LNCaP clone FGC (cell line): ENCODE measurements at regions not wholly inside any gene's neighbourhood (a gene's known extent, or its start where the extent isn't known, plus 50 kb on each side); places are given as distances from the start of the nearest gene placed in this dataset.

Source experiments
- DNase-seq: peaks from one replicate; pipeline ENCODE4 v3.0.0-alpha.2; 2011; ENCODE audit warnings: low read depth
- H3K4me3 ChIP-seq: 2 replicates; pipeline ENCODE4 v1.5.1; 2011; ENCODE audit warnings: mild to moderate bottlenecking, low read depth, low read length, control low read depth
- TF ChIP-seq, protein P1 (sequence below): IDR thresholded peaks from 2 replicates; pipeline ENCODE4 v1.5.1; 2012; ENCODE audit warnings: mild to moderate bottlenecking; ENCODE audit not compliant: control insufficient read depth, insufficient read depth; ENCODE audit errors: extremely low read depth

DNA sequence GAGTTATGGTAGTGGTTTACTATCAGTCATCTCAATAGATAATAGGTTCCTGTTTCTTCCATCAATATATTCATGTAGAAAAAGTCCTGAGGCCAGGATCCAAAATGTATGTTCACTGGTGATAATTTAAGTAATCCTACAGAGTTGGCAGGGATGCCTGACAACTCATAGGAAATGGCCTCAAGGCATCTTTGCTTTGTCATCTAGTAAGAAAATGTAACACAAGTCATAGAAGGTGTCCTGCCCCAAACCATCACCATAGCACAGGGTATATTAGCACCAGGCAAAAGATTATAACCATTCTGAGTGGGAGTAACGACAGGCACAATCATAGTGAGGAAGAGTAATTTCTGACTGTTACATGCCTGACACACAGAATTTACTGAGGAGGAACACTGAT lies 257.0 kb downstream of the TMEM167A start:
- DNase-seq = no peak
- TF ChIP-seq, protein P1, sequence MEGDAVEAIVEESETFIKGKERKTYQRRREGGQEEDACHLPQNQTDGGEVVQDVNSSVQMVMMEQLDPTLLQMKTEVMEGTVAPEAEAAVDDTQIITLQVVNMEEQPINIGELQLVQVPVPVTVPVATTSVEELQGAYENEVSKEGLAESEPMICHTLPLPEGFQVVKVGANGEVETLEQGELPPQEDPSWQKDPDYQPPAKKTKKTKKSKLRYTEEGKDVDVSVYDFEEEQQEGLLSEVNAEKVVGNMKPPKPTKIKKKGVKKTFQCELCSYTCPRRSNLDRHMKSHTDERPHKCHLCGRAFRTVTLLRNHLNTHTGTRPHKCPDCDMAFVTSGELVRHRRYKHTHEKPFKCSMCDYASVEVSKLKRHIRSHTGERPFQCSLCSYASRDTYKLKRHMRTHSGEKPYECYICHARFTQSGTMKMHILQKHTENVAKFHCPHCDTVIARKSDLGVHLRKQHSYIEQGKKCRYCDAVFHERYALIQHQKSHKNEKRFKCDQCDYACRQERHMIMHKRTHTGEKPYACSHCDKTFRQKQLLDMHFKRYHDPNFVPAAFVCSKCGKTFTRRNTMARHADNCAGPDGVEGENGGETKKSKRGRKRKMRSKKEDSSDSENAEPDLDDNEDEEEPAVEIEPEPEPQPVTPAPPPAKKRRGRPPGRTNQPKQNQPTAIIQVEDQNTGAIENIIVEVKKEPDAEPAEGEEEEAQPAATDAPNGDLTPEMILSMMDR = no peak
- H3K4me3 ChIP-seq = no peak overlapping the region

DNA sequence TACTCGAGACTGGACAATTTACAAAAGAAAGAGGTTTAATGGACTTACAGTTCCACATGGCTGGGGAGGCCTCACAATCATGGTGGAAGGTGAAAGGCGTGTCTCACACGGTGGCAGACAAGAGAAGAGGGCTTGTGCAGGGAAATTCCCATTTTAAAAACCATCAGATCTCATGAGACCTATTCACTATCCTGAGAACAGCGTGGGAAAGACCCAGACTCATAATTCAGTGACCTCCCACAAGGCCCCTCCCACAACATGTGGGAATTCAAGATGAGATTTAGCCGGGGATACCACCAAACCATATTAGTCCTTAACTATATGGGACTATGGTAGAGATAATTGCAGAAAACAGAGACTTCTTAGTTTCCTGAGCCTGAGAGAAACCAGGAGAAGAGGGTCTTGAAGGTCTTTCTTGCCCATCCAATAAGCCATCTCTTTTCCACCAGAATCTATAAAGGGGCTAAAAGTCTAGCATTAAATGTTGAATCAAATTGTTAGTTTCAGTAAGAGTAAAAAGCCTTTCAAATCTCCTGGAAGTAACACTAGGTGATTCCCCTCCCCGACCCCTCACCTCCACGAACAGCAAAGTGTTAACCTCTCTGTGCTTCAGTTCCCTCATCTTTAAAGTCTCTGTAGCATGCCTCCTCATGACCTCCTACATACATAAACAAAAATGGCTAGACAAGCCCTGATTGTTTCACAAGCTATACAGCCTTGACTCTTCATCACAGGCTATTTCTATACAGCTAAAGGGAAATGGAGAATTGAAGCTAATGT lies 259.1 kb downstream of the TMEM167A start:
- TF ChIP-seq, protein P1 = no peak
- no peak for DNase-seq
- H3K4me3 ChIP-seq = no peak overlapping the region

DNA sequence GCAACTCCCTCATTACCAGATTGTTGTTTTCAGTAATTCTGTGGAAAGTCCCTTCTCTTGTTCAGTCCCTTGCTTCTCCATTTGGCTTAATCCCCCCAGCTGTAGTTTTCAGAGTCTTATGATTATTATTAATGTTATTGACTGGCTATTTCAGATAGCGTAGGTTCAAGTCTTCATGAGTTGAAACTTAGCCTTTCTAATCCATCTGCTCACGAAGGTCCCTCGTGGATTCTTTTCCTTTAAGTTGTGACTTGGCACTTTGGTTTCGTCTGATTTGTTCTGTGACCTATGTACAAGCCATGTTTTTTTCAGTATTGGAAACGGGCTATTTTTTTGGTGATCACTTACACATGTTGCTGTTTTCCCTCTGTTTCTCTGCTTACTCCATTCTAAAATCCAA lies 260.3 kb downstream of the TMEM167A start:
- H3K4me3 ChIP-seq = no peak overlapping the region
- no peak for DNase-seq
- TF ChIP-seq, protein P1 = no peak

DNA sequence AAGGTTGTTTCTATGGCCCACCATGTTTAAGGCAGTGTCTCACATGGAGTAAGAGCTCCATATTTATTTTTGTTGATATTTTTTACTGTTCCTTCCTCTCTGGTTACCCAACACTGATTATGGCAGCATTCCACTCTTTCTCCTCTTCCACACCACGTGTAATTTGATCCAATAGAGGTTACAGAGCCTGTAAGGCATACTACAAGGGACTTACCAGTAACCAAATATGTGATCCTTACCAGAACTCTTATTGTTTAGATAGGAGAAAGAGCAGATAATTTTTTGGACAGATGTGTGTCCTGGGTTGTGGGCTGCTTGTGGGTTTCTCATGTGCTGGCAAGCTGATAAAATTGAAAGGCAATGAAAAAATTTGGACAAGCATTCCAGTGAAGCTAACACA lies 261.3 kb downstream of the TMEM167A start:
- no peak overlapping the region for H3K4me3 ChIP-seq
- TF ChIP-seq, protein P1 = no peak
- no peak for DNase-seq

DNA sequence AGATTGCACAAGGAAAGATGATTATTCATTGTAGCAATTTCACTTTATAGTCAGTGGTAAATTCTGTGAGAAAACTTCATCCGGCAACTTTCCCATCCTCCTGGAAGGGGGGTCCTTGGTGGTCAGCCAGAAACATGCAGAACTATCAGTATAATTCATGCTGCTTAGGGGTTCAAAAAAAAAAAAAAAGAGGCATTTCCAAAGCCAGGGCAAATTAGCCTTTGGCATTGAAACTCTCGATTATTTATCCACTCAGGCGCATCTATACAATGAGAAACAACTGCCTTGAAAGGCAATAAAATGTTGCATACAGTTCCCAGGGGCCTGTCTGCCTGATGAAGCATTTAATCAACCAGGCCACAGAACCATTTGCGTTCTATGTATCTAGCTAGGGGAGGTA lies 263.3 kb downstream of the TMEM167A start:
- DNase-seq = no peak
- TF ChIP-seq, protein P1 = no peak
- H3K4me3 ChIP-seq = no peak overlapping the region

DNA sequence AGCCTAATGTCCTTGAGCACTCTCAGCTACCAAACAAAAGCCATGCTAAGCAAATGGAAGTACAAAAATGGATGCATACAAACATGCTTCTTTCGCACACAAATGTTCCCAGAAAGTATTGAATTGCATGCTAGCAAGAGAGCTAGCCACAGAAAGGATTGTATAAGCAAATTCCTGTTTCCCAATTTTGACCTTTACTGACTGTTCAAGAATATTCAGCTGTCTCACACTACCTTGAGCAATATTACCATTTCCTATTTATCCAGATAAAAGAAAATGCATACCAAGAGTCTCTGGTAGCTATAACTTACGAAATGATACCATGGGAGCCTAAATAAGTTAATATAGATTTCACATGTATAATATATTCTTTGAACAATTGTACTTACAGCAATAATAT lies 264.6 kb downstream of the TMEM167A start:
- H3K4me3 ChIP-seq = no peak overlapping the region
- DNase-seq = no peak
- TF ChIP-seq, protein P1 = no peak

DNA sequence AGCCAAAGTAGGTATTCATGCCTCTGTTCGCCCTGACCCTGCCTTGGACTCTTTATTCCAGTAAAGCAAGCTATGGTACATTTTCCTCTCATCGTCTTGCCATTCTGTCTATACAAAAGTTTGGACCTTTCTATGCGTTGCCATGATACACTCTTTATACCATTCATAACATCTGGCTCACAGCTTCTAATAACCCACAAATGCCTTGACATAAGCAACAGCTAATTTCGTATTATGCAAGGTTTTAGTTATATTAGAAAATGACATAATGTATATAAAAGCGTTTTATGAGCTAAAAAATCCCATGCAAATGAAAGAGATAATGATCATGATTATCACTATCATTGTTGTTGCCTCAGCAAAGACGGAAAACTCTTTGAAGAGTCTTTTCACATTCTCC lies 265.7 kb downstream of the TMEM167A start:
- TF ChIP-seq, protein P1 = no peak
- DNase-seq = no peak
- no peak overlapping the region for H3K4me3 ChIP-seq
